ENCODE measurements at regions not wholly inside any gene's neighbourhood (a gene's known extent, or its start where the extent isn't known, plus 50 kb on each side); places are given as distances from the start of the nearest gene placed in this dataset.

DNA sequence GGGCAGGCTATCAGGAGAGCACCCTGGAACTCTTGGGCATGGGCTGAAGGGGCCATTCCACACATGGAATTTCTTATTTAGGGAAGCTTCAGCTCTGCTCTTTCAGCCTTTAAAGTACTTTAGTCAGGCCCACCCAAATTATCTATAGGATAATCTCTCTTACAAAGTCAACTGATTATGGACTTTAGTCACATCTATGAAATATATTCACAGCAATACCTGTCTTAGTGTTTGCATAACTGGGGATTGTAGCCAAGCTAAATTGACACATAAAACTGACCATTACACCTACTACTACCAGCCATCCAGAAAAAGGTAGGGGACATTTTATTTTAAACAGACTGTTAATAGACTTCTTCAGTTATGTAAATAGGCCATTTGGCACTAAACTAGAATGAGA, 114.9 kb upstream of the VANGL1 start:
- H3K27me3 ChIP-seq (ENCODE audit: control insufficient read depth in 1 of 2, insufficient read depth in 2 of 2, low read length in 2 of 2), result no peaks in the 10 kb centered on the region
- H3K79me2 ChIP-seq (ENCODE audit: insufficient read depth, low read length), result no peaks in the 10 kb centered on the region
- in situ Hi-C loops (cut with HindIII; ENCODE audit: extremely low pct_ligation_motif_present, low pct_unique_long_range_greater_than_20kb), result no loop called here
- H4K20me1 ChIP-seq (ENCODE audit: insufficient read depth, low read length), result no peaks in the 10 kb centered on the region
- no peak overlapping the region for H2AFZ ChIP-seq (ENCODE audit: low read length)
- no TSS peak for BruUV-seq (replicated peaks)
- DNase-seq (ENCODE audit: low spot score) (no peak), FAIRE-seq (no peak), ATAC-seq (no peak)
- ChIA-PET CTCF (ENCODE audit: low intra/inter-chr PET ratio, low total read pairs) (no interaction called here), POLR2A (no interaction called here)
- H3K4me1 ChIP-seq (ENCODE audit: insufficient read depth, low read length), result no peaks in the 10 kb centered on the region
- intact Hi-C loops (cut with micrococcal nuclease; ENCODE audit: unreplicated experiment), result no loop called here
- TF ChIP-seq, protein P1, sequence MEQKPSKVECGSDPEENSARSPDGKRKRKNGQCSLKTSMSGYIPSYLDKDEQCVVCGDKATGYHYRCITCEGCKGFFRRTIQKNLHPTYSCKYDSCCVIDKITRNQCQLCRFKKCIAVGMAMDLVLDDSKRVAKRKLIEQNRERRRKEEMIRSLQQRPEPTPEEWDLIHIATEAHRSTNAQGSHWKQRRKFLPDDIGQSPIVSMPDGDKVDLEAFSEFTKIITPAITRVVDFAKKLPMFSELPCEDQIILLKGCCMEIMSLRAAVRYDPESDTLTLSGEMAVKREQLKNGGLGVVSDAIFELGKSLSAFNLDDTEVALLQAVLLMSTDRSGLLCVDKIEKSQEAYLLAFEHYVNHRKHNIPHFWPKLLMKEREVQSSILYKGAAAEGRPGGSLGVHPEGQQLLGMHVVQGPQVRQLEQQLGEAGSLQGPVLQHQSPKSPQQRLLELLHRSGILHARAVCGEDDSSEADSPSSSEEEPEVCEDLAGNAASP (CRISPR knock-in tag; IDR thresholded peaks at IDR 0.05; ENCODE audit: borderline replicate concordance), result no peak
- no peak for TF ChIP-seq KAT7 (CRISPR knock-in tag; IDR thresholded peaks at IDR 0.05; ENCODE audit: borderline replicate concordance)
- TF ChIP-seq CENPT (CRISPR knock-in tag; IDR thresholded peaks at IDR 0.05; ENCODE audit: low read depth), result no peak
- TF ChIP-seq, protein P2, sequence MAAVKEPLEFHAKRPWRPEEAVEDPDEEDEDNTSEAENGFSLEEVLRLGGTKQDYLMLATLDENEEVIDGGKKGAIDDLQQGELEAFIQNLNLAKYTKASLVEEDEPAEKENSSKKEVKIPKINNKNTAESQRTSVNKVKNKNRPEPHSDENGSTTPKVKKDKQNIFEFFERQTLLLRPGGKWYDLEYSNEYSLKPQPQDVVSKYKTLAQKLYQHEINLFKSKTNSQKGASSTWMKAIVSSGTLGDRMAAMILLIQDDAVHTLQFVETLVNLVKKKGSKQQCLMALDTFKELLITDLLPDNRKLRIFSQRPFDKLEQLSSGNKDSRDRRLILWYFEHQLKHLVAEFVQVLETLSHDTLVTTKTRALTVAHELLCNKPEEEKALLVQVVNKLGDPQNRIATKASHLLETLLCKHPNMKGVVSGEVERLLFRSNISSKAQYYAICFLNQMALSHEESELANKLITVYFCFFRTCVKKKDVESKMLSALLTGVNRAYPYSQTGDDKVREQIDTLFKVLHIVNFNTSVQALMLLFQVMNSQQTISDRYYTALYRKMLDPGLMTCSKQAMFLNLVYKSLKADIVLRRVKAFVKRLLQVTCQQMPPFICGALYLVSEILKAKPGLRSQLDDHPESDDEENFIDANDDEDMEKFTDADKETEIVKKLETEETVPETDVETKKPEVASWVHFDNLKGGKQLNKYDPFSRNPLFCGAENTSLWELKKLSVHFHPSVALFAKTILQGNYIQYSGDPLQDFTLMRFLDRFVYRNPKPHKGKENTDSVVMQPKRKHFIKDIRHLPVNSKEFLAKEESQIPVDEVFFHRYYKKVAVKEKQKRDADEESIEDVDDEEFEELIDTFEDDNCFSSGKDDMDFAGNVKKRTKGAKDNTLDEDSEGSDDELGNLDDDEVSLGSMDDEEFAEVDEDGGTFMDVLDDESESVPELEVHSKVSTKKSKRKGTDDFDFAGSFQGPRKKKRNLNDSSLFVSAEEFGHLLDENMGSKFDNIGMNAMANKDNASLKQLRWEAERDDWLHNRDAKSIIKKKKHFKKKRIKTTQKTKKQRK (IDR thresholded peaks at IDR 0.05; ENCODE audit: low read length), result no peak
- TF ChIP-seq, protein P3, sequence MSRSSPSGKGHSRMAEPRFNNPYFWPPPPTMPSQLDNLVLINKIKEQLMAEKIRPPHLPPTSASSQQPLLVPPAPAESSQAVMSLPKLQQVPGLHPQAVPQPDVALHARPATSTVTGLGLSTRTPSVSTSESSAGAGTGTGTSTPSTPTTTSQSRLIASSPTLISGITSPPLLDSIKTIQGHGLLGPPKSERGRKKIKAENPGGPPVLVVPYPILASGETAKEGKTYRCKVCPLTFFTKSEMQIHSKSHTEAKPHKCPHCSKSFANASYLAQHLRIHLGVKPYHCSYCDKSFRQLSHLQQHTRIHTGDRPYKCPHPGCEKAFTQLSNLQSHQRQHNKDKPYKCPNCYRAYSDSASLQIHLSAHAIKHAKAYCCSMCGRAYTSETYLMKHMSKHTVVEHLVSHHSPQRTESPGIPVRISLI (CRISPR knock-in tag; IDR thresholded peaks at IDR 0.05; ENCODE audit: borderline replicate concordance), result no peak
- no peak for TF ChIP-seq ZBTB21 (CRISPR knock-in tag; IDR thresholded peaks at IDR 0.05)
- no peak for TF ChIP-seq GTF2F1 (IDR thresholded peaks at IDR 0.05; ENCODE audit: low read length)
- no peak for TF ChIP-seq SP5 (CRISPR knock-in tag; IDR thresholded peaks at IDR 0.05; ENCODE audit: borderline replicate concordance, low read depth)
- TF ChIP-seq, protein P4, sequence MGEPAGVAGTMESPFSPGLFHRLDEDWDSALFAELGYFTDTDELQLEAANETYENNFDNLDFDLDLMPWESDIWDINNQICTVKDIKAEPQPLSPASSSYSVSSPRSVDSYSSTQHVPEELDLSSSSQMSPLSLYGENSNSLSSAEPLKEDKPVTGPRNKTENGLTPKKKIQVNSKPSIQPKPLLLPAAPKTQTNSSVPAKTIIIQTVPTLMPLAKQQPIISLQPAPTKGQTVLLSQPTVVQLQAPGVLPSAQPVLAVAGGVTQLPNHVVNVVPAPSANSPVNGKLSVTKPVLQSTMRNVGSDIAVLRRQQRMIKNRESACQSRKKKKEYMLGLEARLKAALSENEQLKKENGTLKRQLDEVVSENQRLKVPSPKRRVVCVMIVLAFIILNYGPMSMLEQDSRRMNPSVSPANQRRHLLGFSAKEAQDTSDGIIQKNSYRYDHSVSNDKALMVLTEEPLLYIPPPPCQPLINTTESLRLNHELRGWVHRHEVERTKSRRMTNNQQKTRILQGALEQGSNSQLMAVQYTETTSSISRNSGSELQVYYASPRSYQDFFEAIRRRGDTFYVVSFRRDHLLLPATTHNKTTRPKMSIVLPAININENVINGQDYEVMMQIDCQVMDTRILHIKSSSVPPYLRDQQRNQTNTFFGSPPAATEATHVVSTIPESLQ (CRISPR knock-in tag; conservative IDR thresholded peaks at IDR 0.05), result no peak
- no peak overlapping the region for H3K4me2 ChIP-seq (ENCODE audit: low read depth, low read length)
- no peaks in the 10 kb centered on the region for H3K9me3 ChIP-seq (ENCODE audit: low read length)
- H3K36me3 ChIP-seq (replicated peaks in 1 of 2; ENCODE audit: control insufficient read depth in 1 of 2, insufficient read depth in 2 of 2, low read length in 2 of 2), result no peaks in the 10 kb centered on the region
- H3K27ac ChIP-seq (ENCODE audit: extremely low read length, insufficient read depth, low read length), result no peak overlapping the region
- no peak overlapping the region for H3K4me3 ChIP-seq (replicated peaks in 1 of 3; ENCODE audit: insufficient read depth in 1 of 3, low read depth in 2 of 3, low read length in 3 of 3)
- H3K9ac ChIP-seq (ENCODE audit: insufficient read depth, low read depth, low read length), result no peak overlapping the region

Measured in HepG2 (cell line).